T-helper 17 cell (primary cell): ENCODE measurements at regions not wholly inside any gene's neighbourhood (a gene's known extent, or its start where the extent isn't known, plus 50 kb on each side); places are given as distances from the start of the nearest gene placed in this dataset.

Source experiments
- ATAC-seq: fragments of 150-1000 bp; cut with Tn5 transposase; 2 replicates; pipeline ENCODE4 v1.10.0; 2021; ENCODE audit warnings: mild to moderate bottlenecking, moderate library complexity
- DNase-seq, 3 donors: peaks; one replicate each; pipeline versions ENCODE4 v3.0.0 to v3.0.0-alpha.2; 2020 to 2021
- H3K9me3 ChIP-seq: one replicate; pipeline ENCODE4 v1.7.0; 2013; ENCODE audit warnings: low read length, mild to moderate bottlenecking; ENCODE audit not compliant: control insufficient read depth, poor library complexity, severe bottlenecking
- H3K27ac Mint-ChIP-seq: one replicate; pipeline ENCODE4 v1.8.0; 2022; ENCODE audit warnings: mild to moderate bottlenecking, moderate library complexity, mixed read lengths
- H3K27me3 Mint-ChIP-seq: one replicate; pipeline ENCODE4 v1.8.0; 2022; ENCODE audit warnings: mixed read lengths
- H3K36me3 Mint-ChIP-seq: one replicate; pipeline ENCODE4 v1.8.0; 2022; ENCODE audit warnings: low read depth, mixed read lengths
- H3K4me1 Mint-ChIP-seq: one replicate; pipeline ENCODE4 v1.8.0; 2022; ENCODE audit warnings: mild to moderate bottlenecking, mixed read lengths
- H3K4me3 Mint-ChIP-seq: one replicate; pipeline ENCODE4 v1.8.0; 2022; ENCODE audit warnings: mild to moderate bottlenecking, moderate library complexity, mixed read lengths

DNA sequence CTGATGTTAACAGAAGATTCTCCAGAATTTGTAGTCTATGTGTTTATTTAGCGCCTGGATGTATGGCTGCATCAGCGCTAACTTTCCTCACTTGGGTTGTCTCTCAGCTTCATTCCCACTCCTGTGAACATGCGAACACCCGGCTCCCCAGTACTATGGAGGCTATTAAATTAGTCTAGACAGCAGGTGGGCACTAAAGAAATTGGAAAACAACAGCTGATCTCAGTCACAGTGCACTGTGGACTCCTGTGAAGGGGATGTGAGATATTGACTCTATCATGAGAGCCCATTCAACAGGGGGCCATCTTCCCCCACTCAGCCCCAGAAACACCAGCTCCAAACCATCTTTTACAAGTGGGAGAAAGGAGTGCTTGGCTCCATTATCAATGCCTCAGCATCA, 471.0 kb downstream of the KDM4C start:
- H3K9me3 ChIP-seq: no peaks in the 10 kb centered on the region
- no peak for DNase-seq
- H3K27me3 Mint-ChIP-seq: peaks cover 24% of the 10 kb centered on the region
- H3K4me3 Mint-ChIP-seq: no peak overlapping the region
- peaks cover 2% of the 10 kb centered on the region for H3K36me3 Mint-ChIP-seq
- H3K27ac Mint-ChIP-seq: no peak overlapping the region
- peaks cover 5% of the 10 kb centered on the region for H3K4me1 Mint-ChIP-seq
- ATAC-seq: no peak

DNA sequence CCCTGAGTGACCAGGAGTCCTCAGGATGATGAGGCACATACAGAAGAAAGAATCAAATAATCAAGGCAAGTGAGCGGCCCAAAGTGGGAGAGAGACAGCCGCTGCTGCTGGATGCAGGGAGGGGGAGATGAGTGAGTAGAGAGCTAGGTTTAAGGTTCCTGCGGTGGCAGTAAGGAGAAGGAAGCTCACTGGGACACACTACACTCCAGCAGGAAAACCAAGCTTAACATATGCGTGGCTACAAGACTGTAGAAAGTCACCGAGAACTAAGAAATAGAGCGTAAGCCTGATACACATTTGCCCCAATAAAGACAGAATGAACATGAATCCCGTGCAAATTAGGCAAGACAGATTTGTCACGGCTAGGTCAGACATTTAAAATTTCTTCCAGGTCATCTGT, 470.2 kb downstream of the KDM4C start:
- peaks cover 2% of the 10 kb centered on the region for H3K36me3 Mint-ChIP-seq
- DNase-seq (no peak), ATAC-seq (no peak)
- no peak overlapping the region for H3K27ac Mint-ChIP-seq
- H3K9me3 ChIP-seq: no peaks in the 10 kb centered on the region
- H3K27me3 Mint-ChIP-seq: peaks cover 24% of the 10 kb centered on the region
- no peak overlapping the region for H3K4me3 Mint-ChIP-seq
- H3K4me1 Mint-ChIP-seq: peaks cover 5% of the 10 kb centered on the region

DNA sequence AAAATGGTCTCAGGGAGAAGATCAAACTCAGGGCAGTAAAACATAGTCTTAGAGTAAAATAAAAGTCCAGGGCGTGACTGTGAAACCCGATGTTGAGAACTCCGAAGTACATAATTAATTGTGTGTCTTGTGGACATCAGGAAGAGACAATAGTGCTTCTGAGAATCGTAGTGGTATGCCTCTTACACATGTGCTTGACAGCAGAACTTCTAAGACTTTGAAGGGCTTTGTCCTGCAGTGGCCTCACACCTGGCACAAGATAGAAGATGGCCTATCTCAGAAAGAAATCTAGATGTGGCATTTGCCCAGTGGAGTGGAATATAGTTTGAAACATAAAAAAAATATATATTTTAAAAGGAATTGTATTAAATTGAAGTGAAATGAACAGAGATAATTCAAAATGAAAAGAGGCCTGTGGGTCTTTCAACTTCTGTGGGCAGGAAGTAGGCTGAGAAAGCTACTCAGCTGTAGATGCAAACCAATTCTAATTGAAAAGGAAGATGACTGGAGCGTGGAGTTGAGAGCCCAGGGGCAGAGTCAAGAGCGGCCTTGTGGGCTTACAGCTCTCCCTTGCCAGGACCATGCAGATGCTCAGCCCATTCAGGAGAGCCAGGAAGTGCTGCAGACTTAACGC, 468.4 kb downstream of the KDM4C start:
- no peak for ATAC-seq
- Mint-ChIP-seq H3K4me3 (no peak overlapping the region), H3K4me1 (peaks cover 5% of the 10 kb centered on the region), H3K36me3 (peaks cover 2% of the 10 kb centered on the region), H3K27me3 (peaks cover 24% of the 10 kb centered on the region), H3K27ac (no peak overlapping the region)
- DNase-seq: no peak
- H3K9me3 ChIP-seq: no peaks in the 10 kb centered on the region
